Stimulated activated CD4-positive, alpha-beta T cell treated with anti-CD3 and anti-CD28 coated beads, Interleukin-1b, Interleukin-23, amount 100 ng/mL, for 24 hours (primary cell): ENCODE measurements at regions not wholly inside any gene's neighbourhood (a gene's known extent, or its start where the extent isn't known, plus 50 kb on each side); places are given as distances from the start of the nearest gene placed in this dataset.

Experiments used
- DNase-seq, 4 experiments: peaks; one replicate each; pipeline ENCODE4 v3.0.0-alpha.2; 2020; ENCODE audit warnings: low read depth in 4 of 4, low spot score in 1 of 4

- DNase-seq: no peak
These were observed 110.4 kb upstream of the SEMA6A start for GRCh38 chr5:116685069-116685468.

GRCh38 chr5:116681334-116682013, 106.9 kb upstream of the SEMA6A start:
- DNase-seq: no peak

GRCh38 chr5:116675626-116675910, 100.9 kb upstream of the SEMA6A start:
- DNase-seq: no peak

GRCh38 chr5:116674881-116675625, 100.4 kb upstream of the SEMA6A start:
- DNase-seq: no peak

GRCh38 chr5:116673453-116673852, 98.8 kb upstream of the SEMA6A start:
- DNase-seq: no peak

GRCh38 chr5:116672203-116672602, 97.6 kb upstream of the SEMA6A start:
- no peak for DNase-seq

- no peak for DNase-seq
These were observed 96.7 kb upstream of the SEMA6A start for GRCh38 chr5:116671211-116671736.

- DNase-seq: no peak
These were observed 94.8 kb upstream of the SEMA6A start for GRCh38 chr5:116669261-116670031.

- DNase-seq: no peak
These were observed 93.8 kb upstream of the SEMA6A start for GRCh38 chr5:116668390-116668789.

GRCh38 chr5:116666901-116667300, 92.3 kb upstream of the SEMA6A start:
- DNase-seq: no peak

- DNase-seq: no peak
These were observed 90.4 kb upstream of the SEMA6A start for GRCh38 chr5:116664988-116665387.

- no peak for DNase-seq
These were observed 88.5 kb upstream of the SEMA6A start for GRCh38 chr5:116663081-116663480.

- no peak for DNase-seq
These were observed 86.8 kb upstream of the SEMA6A start for GRCh38 chr5:116661419-116661818.

- no peak for DNase-seq
These were observed 86.3 kb upstream of the SEMA6A start for GRCh38 chr5:116660929-116661328.

GRCh38 chr5:116658830-116659229, 84.2 kb upstream of the SEMA6A start:
- DNase-seq: no peak

- no peak for DNase-seq
These were observed 83.5 kb upstream of the SEMA6A start for GRCh38 chr5:116658141-116658540.

- no peak for DNase-seq
These were observed 80.8 kb upstream of the SEMA6A start for GRCh38 chr5:116655431-116655830.

- DNase-seq: no peak
These were observed 80.3 kb upstream of the SEMA6A start for GRCh38 chr5:116654925-116655324.

- no peak for DNase-seq
These were observed 78.3 kb upstream of the SEMA6A start for GRCh38 chr5:116652903-116653302.

GRCh38 chr5:116652196-116652729, 77.6 kb upstream of the SEMA6A start:
- no peak for DNase-seq

- no peak for DNase-seq
These were observed 77.0 kb upstream of the SEMA6A start for GRCh38 chr5:116651653-116652052.

- DNase-seq: no peak
These were observed 76.3 kb upstream of the SEMA6A start for GRCh38 chr5:116650964-116651363.
